Esophagus squamous epithelium (tissue), 5 donors: ENCODE measurements at regions not wholly inside any gene's neighbourhood (a gene's known extent, or its start where the extent isn't known, plus 50 kb on each side); places are given as distances from the start of the nearest gene placed in this dataset.

Source experiments
- DNase-seq: peaks from one replicate; lab custom pipeline; 2025; lab: John Stamatoyannopoulos, UW
- H3K27ac ChIP-seq, 4 donors: fragments of 200-600 bp; sonication (generic); one replicate each; pipeline ENCODE4 v1.5.1; 2016 to 2019; ENCODE audit warnings: mild to moderate bottlenecking in 1 of 4
- H3K27me3 ChIP-seq, 4 donors: fragments of 200-600 bp; sonication (generic); 1 replicate in 3 of 4; 2 replicates in 1 of 4; pipeline versions ENCODE4 v1.5.1 to v1.6.0; 2017 to 2021; ENCODE audit warnings: antibody characterized with exemption in 1 of 4
- H3K36me3 ChIP-seq, 3 donors: fragments of 200-600 bp; sonication (generic); one replicate each; pipeline ENCODE4 v1.5.1; 2016 to 2019
- H3K4me1 ChIP-seq, 3 donors: fragments of 200-600 bp; sonication (generic); one replicate each; pipeline ENCODE4 v1.5.1; 2017 to 2019
- H3K4me3 ChIP-seq, 4 donors: fragments of 200-600 bp; sonication (generic); 1 replicate in 3 of 4; 2 replicates in 1 of 4; pipeline ENCODE4 v1.5.1; 2016 to 2019; ENCODE audit warnings: mild to moderate bottlenecking in 2 of 4, moderate library complexity in 1 of 4
- H3K9me3 ChIP-seq, 3 donors: fragments of 200-600 bp; sonication (generic); one replicate each; pipeline ENCODE4 v1.5.1; 2016 to 2019
- CTCF ChIP-seq, 6 experiments: fragments of 450-650 bp in 4 of 6; fragments of 200-600 bp in 2 of 6; sonication (generic) in 2 of 6; IDR thresholded peaks; one replicate each; pipeline ENCODE4 v1.5.1; 2016 to 2019; ENCODE audit warnings: antibody characterized with exemption in 6 of 6, mild to moderate bottlenecking in 4 of 6, moderate library complexity in 4 of 6
- POLR2A ChIP-seq, 4 donors: fragments of 450-650 bp; IDR thresholded peaks; one replicate each; pipeline ENCODE4 v1.6.1; 2017; ENCODE audit warnings: antibody characterized with exemption in 4 of 4, mild to moderate bottlenecking in 4 of 4, moderate library complexity in 3 of 4
- WGBS, 2 donors: methylation state at CpG; one replicate each; pipeline ENCODE4 v1.1.5; 2018; 5-methylcytosine and 5-hydroxymethylcytosine counted together
- intact Hi-C: fragments of 100-400 bp; cut with DNase I; formaldehyde crosslinking; loops from one replicate; pipeline ENCODE4 v1.15.0; 2022
- donor health status: DM: yes; HTN: yes; CAD: no.

GRCh38 chr2:128591861-128592822 is 273.5 kb upstream of the HS6ST1 start:
- intact Hi-C loops = no loop called here
- H3K4me3 ChIP-seq = no peak overlapping the region
- no peak overlapping the region for H3K27ac ChIP-seq
- peaks cover 0 to 18% (median 0%) of the 10 kb centered on the region in 4 donors for H3K27me3 ChIP-seq
- no peaks in the 10 kb centered on the region for H3K9me3 ChIP-seq
- H3K4me1 ChIP-seq = no peaks in the 10 kb centered on the region
- TF ChIP-seq POLR2A (IDR thresholded peaks at IDR 0.05) (no peak), CTCF (IDR thresholded peaks at IDR 0.05) (no peak)
- no peak for DNase-seq
- no peaks in the 10 kb centered on the region for H3K36me3 ChIP-seq
- WGBS, 2 donors = 66 to 76% methylated on average over 9 to 10 of the region's 11 CpGs

- DNase-seq = no peak
- no peak overlapping the region for H3K27ac ChIP-seq
- H3K36me3 ChIP-seq = no peaks in the 10 kb centered on the region
- no peak for TF ChIP-seq CTCF (IDR thresholded peaks at IDR 0.05)
- H3K27me3 ChIP-seq = peaks cover 0 to 18% (median 0%) of the 10 kb centered on the region in 4 donors
- no peaks in the 10 kb centered on the region for H3K4me1 ChIP-seq
- intact Hi-C loops = no loop called here
- H3K4me3 ChIP-seq = no peak overlapping the region
- 77 to 84% methylated on average over 3 of the region's 3 CpGs for WGBS, 2 donors
- H3K9me3 ChIP-seq = no peaks in the 10 kb centered on the region
Measured at GRCh38 chr2:128593518-128593878, 274.8 kb upstream of the HS6ST1 start.

DNA sequence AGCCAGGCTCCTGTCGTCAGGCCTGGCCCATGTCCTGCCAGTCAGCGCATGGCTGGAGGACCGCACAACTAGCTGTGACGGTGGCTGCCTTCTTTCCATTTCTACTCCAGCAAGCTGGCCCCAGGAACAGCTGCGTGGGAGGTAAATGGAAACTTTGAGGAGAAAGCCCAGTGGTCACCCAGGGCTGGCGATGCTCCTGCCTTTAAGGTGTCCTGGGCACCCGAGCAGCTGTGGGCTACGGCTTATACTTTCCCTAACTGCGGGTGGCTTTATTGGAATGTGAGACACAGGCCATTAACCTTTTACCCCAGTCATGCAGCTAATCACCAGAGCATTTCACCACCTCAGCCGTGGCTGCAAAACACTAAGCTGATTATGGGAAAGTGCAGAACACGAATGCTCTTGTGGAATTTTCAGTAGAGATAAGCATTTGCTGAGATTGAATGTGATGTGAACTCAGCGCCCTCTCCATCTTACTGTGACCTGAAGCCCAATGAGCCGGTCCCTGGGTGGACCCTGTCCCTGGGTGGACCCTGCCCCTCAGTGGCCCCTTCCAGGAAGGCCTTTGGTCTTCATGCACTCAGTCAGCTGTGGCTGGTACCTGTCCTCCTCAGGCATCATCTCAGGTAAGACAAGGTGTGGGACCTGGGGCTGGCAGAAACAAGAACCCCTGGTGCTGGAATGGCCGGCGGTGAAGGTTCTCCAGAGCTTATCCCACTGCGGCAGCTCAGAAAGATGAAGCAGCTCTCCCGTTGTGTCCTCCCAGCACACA is 275.4 kb upstream of the HS6ST1 start:
- H3K4me1 ChIP-seq = no peaks in the 10 kb centered on the region
- H3K9me3 ChIP-seq = no peaks in the 10 kb centered on the region
- no peak for DNase-seq
- H3K27ac ChIP-seq = no peak overlapping the region
- peaks cover 0 to 17% (median 0%) of the 10 kb centered on the region in 4 donors for H3K27me3 ChIP-seq
- intact Hi-C loops = no loop called here
- H3K36me3 ChIP-seq = no peaks in the 10 kb centered on the region
- H3K4me3 ChIP-seq = no peak overlapping the region
- 71 to 90% methylated on average over 4 to 8 of the region's 17 CpGs for WGBS, 2 donors
- TF ChIP-seq POLR2A (IDR thresholded peaks at IDR 0.05) = no peak
- no peak for TF ChIP-seq CTCF (IDR thresholded peaks at IDR 0.05)

GRCh38 chr2:128594651-128594910 is 275.9 kb upstream of the HS6ST1 start:
- 100% methylated on average over 1 of the region's 2 CpGs; no CpG with 5 or more reads in 1 of the 2 donors for WGBS, 2 donors
- TF ChIP-seq CTCF (IDR thresholded peaks at IDR 0.05) = no peak
- no peak for TF ChIP-seq POLR2A (IDR thresholded peaks at IDR 0.05)
- no peak overlapping the region for H3K4me3 ChIP-seq
- no peak for DNase-seq
- H3K27ac ChIP-seq = no peak overlapping the region
- H3K9me3 ChIP-seq = no peaks in the 10 kb centered on the region
- H3K4me1 ChIP-seq = no peaks in the 10 kb centered on the region
- H3K36me3 ChIP-seq = no peaks in the 10 kb centered on the region
- intact Hi-C loops = no loop called here
- peaks cover 0 to 12% (median 0%) of the 10 kb centered on the region in 4 donors for H3K27me3 ChIP-seq
